ENCODE measurements at regions not wholly inside any gene's neighbourhood (a gene's known extent, or its start where the extent isn't known, plus 50 kb on each side); places are given as distances from the start of the nearest gene placed in this dataset.

DNA sequence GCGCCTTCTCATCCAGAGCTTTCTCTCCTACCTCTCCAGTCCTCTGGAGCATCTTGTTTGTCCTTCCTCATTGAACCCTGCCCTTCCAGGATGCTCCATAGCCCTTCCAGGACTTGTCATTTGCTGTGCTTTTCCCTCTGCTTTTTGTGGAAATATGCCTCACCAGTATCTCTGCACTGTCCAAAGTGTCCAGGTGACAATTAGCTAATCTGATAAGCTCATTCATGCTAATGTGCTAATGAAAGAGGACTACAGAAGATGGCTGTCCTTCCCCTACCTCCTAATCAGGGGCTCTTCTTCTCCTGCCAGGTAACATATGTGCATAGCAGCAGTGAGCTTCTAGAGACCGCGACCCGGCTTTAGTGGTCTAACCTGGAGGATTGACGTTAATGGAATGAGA, 58.4 kb upstream of the OTX2 start:
- Histone ChIP-seq H3K4me3 (no peak overlapping the region), H3K27ac (no peak overlapping the region), H3K9me3 (no peaks in the 10 kb centered on the region), H3K4me1 (replicated peaks) (no peaks in the 10 kb centered on the region), H3K36me3 (no peaks in the 10 kb centered on the region), H3K27me3 (replicated peaks; ENCODE audit: insufficient read depth) (no peaks in the 10 kb centered on the region)
- no peak for DNase-seq (ENCODE audit: low spot score)
- intact Hi-C loops (cut with DNase I), result no loop called here
- TF ChIP-seq, protein P1, sequence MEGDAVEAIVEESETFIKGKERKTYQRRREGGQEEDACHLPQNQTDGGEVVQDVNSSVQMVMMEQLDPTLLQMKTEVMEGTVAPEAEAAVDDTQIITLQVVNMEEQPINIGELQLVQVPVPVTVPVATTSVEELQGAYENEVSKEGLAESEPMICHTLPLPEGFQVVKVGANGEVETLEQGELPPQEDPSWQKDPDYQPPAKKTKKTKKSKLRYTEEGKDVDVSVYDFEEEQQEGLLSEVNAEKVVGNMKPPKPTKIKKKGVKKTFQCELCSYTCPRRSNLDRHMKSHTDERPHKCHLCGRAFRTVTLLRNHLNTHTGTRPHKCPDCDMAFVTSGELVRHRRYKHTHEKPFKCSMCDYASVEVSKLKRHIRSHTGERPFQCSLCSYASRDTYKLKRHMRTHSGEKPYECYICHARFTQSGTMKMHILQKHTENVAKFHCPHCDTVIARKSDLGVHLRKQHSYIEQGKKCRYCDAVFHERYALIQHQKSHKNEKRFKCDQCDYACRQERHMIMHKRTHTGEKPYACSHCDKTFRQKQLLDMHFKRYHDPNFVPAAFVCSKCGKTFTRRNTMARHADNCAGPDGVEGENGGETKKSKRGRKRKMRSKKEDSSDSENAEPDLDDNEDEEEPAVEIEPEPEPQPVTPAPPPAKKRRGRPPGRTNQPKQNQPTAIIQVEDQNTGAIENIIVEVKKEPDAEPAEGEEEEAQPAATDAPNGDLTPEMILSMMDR (IDR thresholded peaks at IDR 0.05), result no peak
- no peak for TF ChIP-seq POLR2AphosphoS5 (IDR thresholded peaks at IDR 0.05)
- no peak for TF ChIP-seq POLR2A (IDR thresholded peaks at IDR 0.05)
- 83% methylated on average over 5 of the region's 5 CpGs for WGBS

DNA sequence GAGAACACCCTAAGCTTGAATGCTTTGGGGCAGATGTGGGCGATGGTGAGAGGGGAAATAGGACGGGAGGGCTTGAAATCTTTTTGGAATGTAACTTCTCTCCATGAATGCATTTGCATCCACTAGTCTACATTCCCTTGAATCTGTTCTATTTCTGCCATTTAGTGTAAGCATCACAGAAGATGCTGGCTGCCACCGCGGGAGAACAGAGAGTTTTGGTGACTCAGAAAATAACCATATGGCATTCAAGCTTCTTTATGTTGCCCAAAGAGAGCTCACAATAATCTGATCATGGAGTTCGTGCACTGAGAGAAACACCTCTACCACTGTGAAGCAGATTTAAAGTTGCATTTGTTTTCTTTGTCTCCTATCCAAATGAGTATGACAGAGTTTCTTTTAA, 52.6 kb upstream of the OTX2 start:
- 57% methylated on average over 5 of the region's 5 CpGs for WGBS
- no peak overlapping the region for H3K4me3 ChIP-seq
- TF ChIP-seq POLR2AphosphoS5 (IDR thresholded peaks at IDR 0.05), result no peak
- TF ChIP-seq, protein P1 (IDR thresholded peaks at IDR 0.05), result no peak
- no peak for TF ChIP-seq POLR2A (IDR thresholded peaks at IDR 0.05)
- H3K27me3 ChIP-seq (replicated peaks; ENCODE audit: insufficient read depth), result no peaks in the 10 kb centered on the region
- H3K4me1 ChIP-seq (replicated peaks), result no peaks in the 10 kb centered on the region
- H3K9me3 ChIP-seq, result no peaks in the 10 kb centered on the region
- H3K36me3 ChIP-seq, result no peaks in the 10 kb centered on the region
- H3K27ac ChIP-seq, result no peak overlapping the region
- intact Hi-C loops (cut with DNase I), result no loop called here
- DNase-seq (ENCODE audit: low spot score), result no peak

DNA sequence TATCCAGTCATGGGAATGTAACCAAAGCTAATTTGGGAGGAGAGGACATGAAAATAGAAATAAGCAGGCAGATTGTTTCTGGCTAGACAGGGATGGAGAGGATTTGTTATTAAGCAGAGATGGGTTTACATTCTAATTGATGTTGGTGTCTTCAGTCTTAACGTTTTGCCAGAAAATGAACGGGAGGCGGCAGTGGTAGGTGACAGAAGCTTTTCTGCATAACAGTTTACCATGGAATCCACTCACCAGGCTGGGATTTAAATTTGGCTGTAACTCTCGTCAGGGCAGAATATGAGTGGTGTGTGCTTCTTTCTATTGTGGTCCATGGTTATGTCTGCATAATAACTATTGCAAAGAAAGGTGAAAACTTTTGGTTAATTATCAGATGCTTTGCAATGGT, 50.2 kb upstream of the OTX2 start:
- 40% methylated on average over 4 of the region's 4 CpGs for WGBS
- DNase-seq (ENCODE audit: low spot score), result no peak
- H3K4me3 ChIP-seq, result no peak overlapping the region
- TF ChIP-seq, protein P1 (IDR thresholded peaks at IDR 0.05), result no peak
- TF ChIP-seq POLR2AphosphoS5 (IDR thresholded peaks at IDR 0.05) (no peak), POLR2A (IDR thresholded peaks at IDR 0.05) (no peak)
- no peaks in the 10 kb centered on the region for H3K4me1 ChIP-seq (replicated peaks)
- no peak overlapping the region for H3K27ac ChIP-seq
- H3K27me3 ChIP-seq (replicated peaks; ENCODE audit: insufficient read depth), result no peaks in the 10 kb centered on the region
- H3K36me3 ChIP-seq, result no peaks in the 10 kb centered on the region
- intact Hi-C loops (cut with DNase I), result no loop called here
- H3K9me3 ChIP-seq, result no peaks in the 10 kb centered on the region
